Stimulated activated CD4-positive, alpha-beta T cell treated with anti-CD3 and anti-CD28 coated beads, Interleukin-15, amount 100 ng/mL, for 24 hours (primary cell): ENCODE measurements at regions not wholly inside any gene's neighbourhood (a gene's known extent, or its start where the extent isn't known, plus 50 kb on each side); places are given as distances from the start of the nearest gene placed in this dataset.
"Not testable (repeated sequence)": the region's sequence is repeated elsewhere in the genome, so short reads cannot be mapped to it uniquely, and the experiment has no call there.

Experiments
- DNase-seq: peaks from one replicate; pipeline ENCODE4 v3.0.0-alpha.2; 2020

- no peak for DNase-seq
Measured at GRCh38 chr12:115296613-115297198, 612.7 kb upstream of the TBX3 start.

GRCh38 chr12:115295886-115296285 is 611.9 kb upstream of the TBX3 start:
- no peak for DNase-seq

- DNase-seq: no peak
Measured at GRCh38 chr12:115294453-115295133, 610.6 kb upstream of the TBX3 start.

GRCh38 chr12:115285429-115285828 is 601.5 kb upstream of the TBX3 start:
- not testable (repeated sequence) for DNase-seq

- DNase-seq: no peak
Measured at GRCh38 chr12:115273456-115273855, 589.5 kb upstream of the TBX3 start.

GRCh38 chr12:115268451-115268850 is 584.5 kb upstream of the TBX3 start:
- no peak for DNase-seq

- DNase-seq: no peak
Measured at GRCh38 chr12:115267891-115268290, 583.9 kb upstream of the TBX3 start.

GRCh38 chr12:115267464-115267863 is 583.5 kb upstream of the TBX3 start:
- DNase-seq: no peak

GRCh38 chr12:115264605-115265004 is 580.6 kb upstream of the TBX3 start:
- DNase-seq: no peak

GRCh38 chr12:115261691-115262398 is 577.9 kb upstream of the TBX3 start:
- DNase-seq: no peak

GRCh38 chr12:115260762-115261675 is 577.0 kb upstream of the TBX3 start:
- DNase-seq: no peak

- DNase-seq: no peak
Measured at GRCh38 chr12:115259968-115260747, 576.2 kb upstream of the TBX3 start.

GRCh38 chr12:115257791-115258190 is 573.8 kb upstream of the TBX3 start:
- no peak for DNase-seq

- no peak for DNase-seq
Measured at GRCh38 chr12:115255962-115256361, 572.0 kb upstream of the TBX3 start.

- no peak for DNase-seq
Measured at GRCh38 chr12:115255257-115255656, 571.3 kb upstream of the TBX3 start.

GRCh38 chr12:115253049-115253448 is 569.1 kb upstream of the TBX3 start:
- DNase-seq: no peak

- no peak for DNase-seq
Measured at GRCh38 chr12:115251727-115252126, 567.8 kb upstream of the TBX3 start.

- DNase-seq: no peak
Measured at GRCh38 chr12:115249671-115250278, 565.8 kb upstream of the TBX3 start.

- DNase-seq: no peak
Measured at GRCh38 chr12:115245020-115245419, 561.0 kb upstream of the TBX3 start.

GRCh38 chr12:115243933-115244628 is 560.1 kb upstream of the TBX3 start:
- DNase-seq: no peak

GRCh38 chr12:115240251-115240650 is 556.3 kb upstream of the TBX3 start:
- DNase-seq: no peak
